NCI-H1694 (cell line): ENCODE measurements at regions not wholly inside any gene's neighbourhood (a gene's known extent, or its start where the extent isn't known, plus 50 kb on each side); places are given as distances from the start of the nearest gene placed in this dataset.

Experiments used
- DNase-seq: peaks from one replicate; lab custom pipeline; 2025; lab: John Stamatoyannopoulos, UW

- DNase-seq, result no peak
These were observed 719.8 kb upstream of the LRRC4C start for GRCh38 chr11:42179216-42179615.

- DNase-seq, result no peak
These were observed 736.0 kb upstream of the LRRC4C start for GRCh38 chr11:42195289-42196013.

GRCh38 chr11:42200311-42200710, 740.9 kb upstream of the LRRC4C start:
- no peak for DNase-seq

DNA sequence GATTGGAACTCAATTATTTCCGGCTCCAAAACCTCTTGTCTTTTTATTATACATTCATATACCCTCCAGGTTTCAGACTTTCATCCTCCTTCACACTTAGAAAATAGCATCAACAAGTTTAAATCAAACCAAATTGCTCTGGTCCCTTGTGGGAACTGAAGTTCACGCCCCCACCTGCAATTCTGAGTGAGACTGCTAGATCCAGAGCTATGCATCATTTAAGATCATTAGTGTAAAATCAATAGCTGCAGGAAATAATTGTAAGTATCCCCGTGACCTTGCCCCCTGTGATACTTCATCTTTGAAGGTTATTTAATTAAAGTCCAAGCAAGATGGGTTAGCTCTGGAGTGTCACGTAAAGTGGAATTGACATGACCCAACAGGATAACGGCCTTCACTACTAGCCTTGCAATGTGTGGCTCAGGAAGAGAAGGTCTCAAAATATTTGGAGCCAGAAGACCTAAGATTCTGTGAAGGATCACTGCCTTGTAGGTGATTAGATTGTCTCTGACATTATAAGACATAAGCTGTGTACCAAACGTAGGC, 742.2 kb upstream of the LRRC4C start:
- no peak for DNase-seq

DNA sequence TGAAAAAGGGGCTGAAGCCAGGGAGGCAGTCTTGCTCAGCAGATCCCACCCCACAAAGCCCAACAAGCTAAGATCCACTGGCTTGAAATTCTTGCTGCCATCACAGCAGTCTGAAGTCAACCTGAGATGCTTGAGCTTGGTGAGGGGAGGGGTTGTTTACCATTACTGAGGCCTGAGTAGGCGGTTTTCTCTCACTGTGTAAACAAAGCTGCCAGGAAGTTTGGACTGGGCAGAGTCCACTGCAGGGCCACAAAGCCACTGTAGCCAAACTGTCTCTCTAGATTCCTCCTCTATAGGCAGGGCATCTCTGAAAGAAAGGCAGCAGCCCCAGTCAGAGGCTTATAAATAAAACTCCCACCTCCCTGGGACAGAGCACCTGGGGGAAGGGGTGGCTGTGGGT, 746.1 kb upstream of the LRRC4C start:
- DNase-seq, result no peak

DNA sequence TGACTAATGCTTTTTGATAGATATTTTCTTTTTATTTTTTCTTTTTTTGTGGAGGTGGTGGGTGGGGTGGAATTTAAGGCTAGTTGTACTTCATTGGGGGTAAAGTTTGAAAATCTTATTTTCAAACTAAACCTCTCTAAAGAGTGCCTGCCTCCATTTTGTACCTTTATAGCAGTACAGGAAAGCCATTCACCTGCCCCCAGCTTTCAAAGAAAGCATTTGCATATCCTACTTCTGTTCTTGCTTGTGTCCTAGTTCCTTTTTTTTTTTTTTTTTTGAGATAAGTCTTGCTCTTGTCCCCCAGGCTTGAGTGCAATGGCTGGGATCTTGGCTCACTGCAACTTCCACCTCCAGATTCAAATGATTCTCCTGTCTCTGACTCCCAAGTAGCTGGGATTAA, 766.2 kb upstream of the LRRC4C start:
- DNase-seq, result no peak

DNA sequence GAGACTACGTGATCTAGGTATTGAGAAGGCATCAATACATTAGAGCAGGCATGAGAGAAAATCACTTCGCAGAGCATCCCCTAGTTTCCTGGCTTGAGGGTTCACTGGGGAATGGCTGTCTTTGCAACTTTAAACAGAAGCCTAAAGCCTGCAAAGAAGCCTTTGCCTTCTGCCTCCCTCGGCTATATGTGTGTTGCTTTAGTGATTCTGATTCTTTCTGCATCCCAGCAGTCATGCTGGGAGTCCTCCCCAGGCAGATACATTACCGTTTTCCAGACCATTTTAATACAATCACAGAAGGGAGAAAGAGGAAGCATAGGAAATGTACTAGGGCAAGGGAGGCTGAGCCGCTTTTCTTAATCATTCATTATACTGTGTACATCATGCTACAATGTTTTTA, 773.2 kb upstream of the LRRC4C start:
- no peak for DNase-seq

DNA sequence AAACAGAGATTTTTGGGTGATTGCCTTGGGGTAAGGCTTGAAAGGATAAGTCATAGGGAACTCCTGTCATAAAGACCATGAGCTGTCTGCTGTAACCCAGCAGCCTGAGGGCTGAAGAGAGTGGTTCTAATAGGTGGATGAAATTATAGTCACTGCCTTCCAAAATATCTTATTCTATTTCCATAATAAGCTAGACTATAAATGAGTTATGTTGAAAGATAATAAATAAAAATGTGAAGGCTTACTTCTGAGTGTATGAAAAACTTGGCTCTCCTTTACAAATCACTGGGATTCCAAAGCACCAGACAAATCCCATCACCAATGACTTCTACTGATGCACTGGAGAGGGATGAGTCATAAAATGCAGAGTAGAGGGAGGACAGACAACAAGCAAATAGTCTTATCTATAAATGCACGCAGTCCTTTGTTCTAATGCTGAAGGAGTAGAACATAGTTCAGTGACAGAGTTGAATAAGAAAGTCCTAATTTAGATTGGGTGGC, 775.0 kb upstream of the LRRC4C start:
- DNase-seq, result no peak

DNA sequence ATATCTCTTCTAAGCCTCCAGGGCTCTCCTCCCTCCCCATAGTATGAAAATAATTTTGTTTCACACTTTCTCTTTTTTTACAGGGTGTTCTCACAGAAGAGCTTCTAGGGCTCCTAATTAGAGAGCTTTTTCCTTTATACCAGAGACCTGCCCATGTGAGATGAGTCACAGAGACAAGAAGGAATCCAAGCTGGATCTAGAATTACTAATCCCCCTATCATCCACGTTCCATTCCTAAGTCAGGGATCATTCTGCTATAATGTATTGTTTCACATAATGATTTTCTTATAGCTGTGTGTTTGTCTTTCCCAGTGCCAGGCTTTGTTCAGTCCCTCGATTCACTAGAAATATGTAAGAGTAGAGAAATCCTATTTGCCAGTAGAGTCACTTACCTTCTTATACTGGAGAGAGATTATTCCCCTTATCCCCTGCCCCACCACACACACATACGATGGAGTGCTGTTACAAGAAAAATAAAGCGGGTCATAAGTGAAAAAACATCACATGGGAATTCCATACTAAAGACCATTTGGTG, 778.3 kb upstream of the LRRC4C start:
- DNase-seq, result no peak

DNA sequence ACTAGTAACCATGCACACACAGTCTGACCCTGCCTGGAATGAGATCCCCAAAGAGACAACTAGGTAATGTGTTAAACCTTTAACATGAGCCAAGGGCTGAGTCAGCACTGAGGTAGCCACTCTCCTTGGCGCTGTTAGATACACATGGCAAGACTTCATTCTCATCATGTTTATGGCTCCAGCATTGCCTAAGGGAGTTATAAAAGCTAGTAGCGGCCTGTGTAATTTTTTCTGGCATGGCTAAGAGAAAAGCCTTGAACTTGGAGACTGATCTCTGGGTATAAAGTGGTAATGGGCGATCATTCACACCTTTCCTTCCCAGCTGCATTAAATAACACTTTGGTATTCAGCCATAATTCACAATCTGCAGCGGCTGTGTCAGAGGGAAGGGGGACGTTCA, 779.7 kb upstream of the LRRC4C start:
- no peak for DNase-seq

- no peak for DNase-seq
These were observed 783.9 kb upstream of the LRRC4C start for GRCh38 chr11:42243385-42243784.

GRCh38 chr11:42244376-42244775, 784.9 kb upstream of the LRRC4C start:
- DNase-seq, result no peak

GRCh38 chr11:42249401-42249800, 789.9 kb upstream of the LRRC4C start:
- no peak for DNase-seq

- no peak for DNase-seq
These were observed 790.5 kb upstream of the LRRC4C start for GRCh38 chr11:42249956-42250355.

DNA sequence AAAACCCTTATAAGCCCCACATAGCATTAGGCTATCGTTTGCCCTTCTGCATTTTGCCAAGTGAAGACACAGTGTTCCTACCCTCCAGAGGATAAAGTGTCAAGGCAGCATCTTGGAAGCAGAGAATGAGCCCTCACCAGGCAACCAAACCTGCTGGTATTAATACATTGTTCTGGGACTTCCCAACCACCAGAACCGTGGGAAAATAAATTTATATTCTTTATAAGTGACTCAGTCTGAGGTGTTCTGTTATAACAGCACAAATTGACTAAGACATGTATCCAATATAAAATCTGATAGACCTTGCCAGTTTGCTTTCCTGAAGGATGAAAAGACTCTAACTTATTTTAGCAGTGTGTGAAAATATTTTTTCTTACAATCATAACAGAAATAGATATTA, 792.5 kb upstream of the LRRC4C start:
- no peak for DNase-seq

- no peak for DNase-seq
These were observed 793.7 kb upstream of the LRRC4C start for GRCh38 chr11:42253156-42253555.

- no peak for DNase-seq
These were observed 796.5 kb upstream of the LRRC4C start for GRCh38 chr11:42255906-42256305.

DNA sequence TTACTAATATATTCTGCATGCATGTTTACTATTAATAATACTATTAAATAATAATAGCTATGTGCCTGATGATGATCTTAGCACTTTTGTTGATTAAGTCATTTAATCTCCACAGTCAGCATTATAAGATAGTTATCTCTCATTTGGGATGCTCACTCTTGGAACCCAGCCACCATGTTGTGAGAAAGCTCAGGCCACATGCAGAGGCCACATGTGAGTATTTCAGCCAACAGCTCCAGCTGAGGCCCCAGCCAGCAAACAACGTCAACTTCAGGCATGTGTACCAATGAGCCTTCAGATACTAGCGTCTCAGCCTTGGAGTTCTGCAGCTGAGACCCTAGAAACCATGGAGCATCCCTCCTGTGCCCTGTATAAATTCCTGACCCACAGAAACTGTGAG, 798.1 kb upstream of the LRRC4C start:
- no peak for DNase-seq

GRCh38 chr11:42265072-42265471, 805.6 kb upstream of the LRRC4C start:
- DNase-seq, result no peak

- no peak for DNase-seq
These were observed 811.9 kb upstream of the LRRC4C start for GRCh38 chr11:42271306-42271705.

DNA sequence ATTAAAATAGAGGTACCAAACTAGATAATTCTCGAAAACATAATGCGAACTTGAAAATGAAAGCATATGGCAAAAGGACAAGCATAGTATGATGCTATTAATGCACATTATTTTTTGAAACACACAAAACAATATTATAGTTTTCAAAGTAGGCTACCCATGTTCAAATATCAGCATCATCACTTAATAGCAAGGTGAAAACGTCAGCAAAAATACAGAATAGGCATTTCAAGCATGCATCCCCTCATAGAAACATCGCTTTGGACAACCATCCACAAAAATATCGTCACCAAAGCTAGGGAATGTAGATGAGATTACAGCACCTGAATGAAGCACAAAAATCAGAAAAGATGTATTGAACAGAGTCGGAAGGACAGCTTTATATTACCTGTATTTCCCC, 814.5 kb upstream of the LRRC4C start:
- DNase-seq, result no peak

DNA sequence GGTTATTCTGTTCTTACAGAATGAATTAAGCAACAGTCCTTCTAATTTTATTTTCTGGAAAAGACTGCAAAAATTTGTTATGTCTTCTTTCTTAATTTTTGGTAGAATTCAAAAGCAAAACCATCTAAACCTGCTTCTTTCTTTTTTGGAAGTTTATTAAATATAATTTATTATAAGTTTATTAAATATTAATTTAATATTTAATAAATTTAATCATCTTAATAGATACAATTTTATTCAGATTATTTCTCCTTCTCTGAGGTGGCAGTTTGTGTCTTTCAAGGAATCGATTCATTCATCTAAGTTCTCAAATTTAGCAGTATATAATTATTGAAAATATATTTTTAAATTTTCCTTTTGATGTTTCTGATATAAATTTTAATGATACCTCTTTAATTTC, 837.5 kb upstream of the LRRC4C start:
- no peak for DNase-seq

GRCh38 chr11:42299780-42300179, 840.3 kb upstream of the LRRC4C start:
- no peak for DNase-seq

GRCh38 chr11:42301777-42302176, 842.3 kb upstream of the LRRC4C start:
- DNase-seq, result no peak
